ENCODE measurements at regions not wholly inside any gene's neighbourhood (a gene's known extent, or its start where the extent isn't known, plus 50 kb on each side); places are given as distances from the start of the nearest gene placed in this dataset.
"Not testable (repeated sequence)": the region's sequence is repeated elsewhere in the genome, so short reads cannot be mapped to it uniquely, and the experiment has no call there.

DNA sequence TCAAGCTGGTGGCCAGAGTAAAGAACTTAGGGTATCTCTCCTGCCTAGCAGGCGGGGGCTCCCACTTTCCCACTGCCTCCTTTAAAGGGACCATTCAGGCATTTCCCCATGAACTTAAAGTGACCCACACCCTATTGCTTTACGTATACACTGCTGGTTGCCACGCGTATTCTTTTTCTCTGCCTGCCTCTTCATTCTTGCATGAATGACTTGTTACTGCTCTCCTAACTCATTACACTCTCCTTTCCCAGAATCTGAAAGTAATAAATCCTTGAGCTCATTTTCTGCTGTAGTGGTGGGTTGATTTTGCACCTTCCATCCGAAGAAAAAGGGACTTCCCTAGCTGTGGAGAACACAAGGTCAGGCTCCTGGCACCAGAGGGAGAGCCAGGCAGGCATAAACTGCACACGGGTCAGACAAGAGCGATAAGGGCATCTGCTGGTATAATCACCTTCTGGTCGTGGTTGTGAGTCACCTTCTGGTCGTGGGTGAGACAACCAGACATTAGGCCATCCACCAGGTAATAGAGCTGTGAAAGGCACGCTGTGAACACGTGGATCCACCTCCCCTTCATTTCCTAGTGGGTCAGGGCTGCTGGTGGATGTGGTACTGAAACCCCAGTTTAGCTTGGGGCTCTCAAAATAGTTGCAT lies 950.3 kb downstream of the SOCS6 start:
- no peak for DNase-seq (ENCODE audit: low read depth)
- TF ChIP-seq POLR2A (IDR thresholded peaks at IDR 0.05; ENCODE audit: extremely low read depth, insufficient read length) (no peak), MAX (IDR thresholded peaks at IDR 0.05; ENCODE audit: low read depth, low read length) (0 out of 2 replicates have a peak, but pooled peaks have one; percentile 7)
- H3K4me3 ChIP-seq (ENCODE audit: low read depth, low read length), result no peak overlapping the region

- no peak for TF ChIP-seq POLR2A (IDR thresholded peaks at IDR 0.05; ENCODE audit: extremely low read depth, insufficient read length)
- no peak for TF ChIP-seq MAX (IDR thresholded peaks at IDR 0.05; ENCODE audit: low read depth, low read length)
- TF ChIP-seq MYC (IDR thresholded peaks at IDR 0.05; ENCODE audit: low read depth, low read length), result no peak
- TF ChIP-seq, protein P1, sequence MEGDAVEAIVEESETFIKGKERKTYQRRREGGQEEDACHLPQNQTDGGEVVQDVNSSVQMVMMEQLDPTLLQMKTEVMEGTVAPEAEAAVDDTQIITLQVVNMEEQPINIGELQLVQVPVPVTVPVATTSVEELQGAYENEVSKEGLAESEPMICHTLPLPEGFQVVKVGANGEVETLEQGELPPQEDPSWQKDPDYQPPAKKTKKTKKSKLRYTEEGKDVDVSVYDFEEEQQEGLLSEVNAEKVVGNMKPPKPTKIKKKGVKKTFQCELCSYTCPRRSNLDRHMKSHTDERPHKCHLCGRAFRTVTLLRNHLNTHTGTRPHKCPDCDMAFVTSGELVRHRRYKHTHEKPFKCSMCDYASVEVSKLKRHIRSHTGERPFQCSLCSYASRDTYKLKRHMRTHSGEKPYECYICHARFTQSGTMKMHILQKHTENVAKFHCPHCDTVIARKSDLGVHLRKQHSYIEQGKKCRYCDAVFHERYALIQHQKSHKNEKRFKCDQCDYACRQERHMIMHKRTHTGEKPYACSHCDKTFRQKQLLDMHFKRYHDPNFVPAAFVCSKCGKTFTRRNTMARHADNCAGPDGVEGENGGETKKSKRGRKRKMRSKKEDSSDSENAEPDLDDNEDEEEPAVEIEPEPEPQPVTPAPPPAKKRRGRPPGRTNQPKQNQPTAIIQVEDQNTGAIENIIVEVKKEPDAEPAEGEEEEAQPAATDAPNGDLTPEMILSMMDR (IDR thresholded peaks at IDR 0.05; ENCODE audit: low read depth, low read length), result no peak
- DNase-seq (ENCODE audit: low read depth), result no peak
- no peak overlapping the region for H3K4me3 ChIP-seq (ENCODE audit: low read depth, low read length)
Measured at GRCh38 chr18:71237641-71238040, 948.8 kb downstream of the SOCS6 start.

- TF ChIP-seq, protein P1 (IDR thresholded peaks at IDR 0.05; ENCODE audit: low read depth, low read length), result no peak
- no peak for TF ChIP-seq POLR2A (IDR thresholded peaks at IDR 0.05; ENCODE audit: extremely low read depth, insufficient read length)
- TF ChIP-seq MAX (IDR thresholded peaks at IDR 0.05; ENCODE audit: low read depth, low read length), result no peak
- no peak for TF ChIP-seq MYC (IDR thresholded peaks at IDR 0.05; ENCODE audit: low read depth, low read length)
- no peak for DNase-seq (ENCODE audit: low read depth)
- H3K4me3 ChIP-seq (ENCODE audit: low read depth, low read length), result no peak overlapping the region
Measured at GRCh38 chr18:71233177-71233576, 944.3 kb downstream of the SOCS6 start.

- DNase-seq (ENCODE audit: low read depth), result peak; percentile 4
- H3K4me3 ChIP-seq (ENCODE audit: low read depth, low read length), result no peak overlapping the region
- TF ChIP-seq, protein P1 (IDR thresholded peaks at IDR 0.05; ENCODE audit: low read depth, low read length), result no peak
Measured at GRCh38 chr18:71223486-71223885, 934.6 kb downstream of the SOCS6 start.

- TF ChIP-seq POLR2A (IDR thresholded peaks at IDR 0.05; ENCODE audit: extremely low read depth, insufficient read length) (no peak), MYC (IDR thresholded peaks at IDR 0.05; ENCODE audit: low read depth, low read length) (no peak), MAX (IDR thresholded peaks at IDR 0.05; ENCODE audit: low read depth, low read length) (no peak)
- TF ChIP-seq, protein P1 (IDR thresholded peaks at IDR 0.05; ENCODE audit: low read depth, low read length), result no peak
- no peak for DNase-seq (ENCODE audit: low read depth)
- H3K4me3 ChIP-seq (ENCODE audit: low read depth, low read length), result no peak overlapping the region
Measured at GRCh38 chr18:71221405-71221804, 932.6 kb downstream of the SOCS6 start.

- H3K4me3 ChIP-seq (ENCODE audit: low read depth, low read length); DNase-seq (ENCODE audit: low read depth): not testable (repeated sequence)
Measured at GRCh38 chr18:71212739-71213138, 923.9 kb downstream of the SOCS6 start.

DNA sequence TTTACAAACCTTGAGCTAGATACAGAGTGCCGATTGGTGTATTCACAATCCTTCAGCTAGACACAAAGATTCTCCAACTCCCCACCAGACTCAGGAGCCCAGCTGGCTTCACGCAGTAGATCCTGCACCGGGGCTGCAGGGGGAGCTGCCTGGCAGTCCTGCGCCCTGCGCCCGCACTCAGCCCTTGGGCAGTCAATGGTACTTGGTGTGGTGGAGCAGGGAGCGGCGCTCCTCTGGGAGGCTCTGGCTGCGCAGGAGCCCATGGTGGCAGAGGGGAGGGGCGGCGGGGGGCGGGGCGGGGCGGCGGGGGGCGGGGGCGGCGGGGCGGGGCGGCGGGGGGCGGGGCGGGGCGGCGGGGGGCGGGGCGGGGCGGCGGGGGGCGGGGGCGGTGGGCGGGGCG lies 923.4 kb downstream of the SOCS6 start:
- no peak for DNase-seq (ENCODE audit: low read depth)
- no peak overlapping the region for H3K4me3 ChIP-seq (ENCODE audit: low read depth, low read length)
- no peak for TF ChIP-seq POLR2A (IDR thresholded peaks at IDR 0.05; ENCODE audit: extremely low read depth, insufficient read length)
- no peak for TF ChIP-seq MYC (IDR thresholded peaks at IDR 0.05; ENCODE audit: low read depth, low read length)
- no peak for TF ChIP-seq MAX (IDR thresholded peaks at IDR 0.05; ENCODE audit: low read depth, low read length)
- TF ChIP-seq, protein P1 (IDR thresholded peaks at IDR 0.05; ENCODE audit: low read depth, low read length), result no peak

Measured in NB4 (cell line).